Ascending aorta (tissue), 2 donors: ENCODE measurements at regions not wholly inside any gene's neighbourhood (a gene's known extent, or its start where the extent isn't known, plus 50 kb on each side); places are given as distances from the start of the nearest gene placed in this dataset.

ENCODE experiments used
- DNase-seq, 2 donors: peaks; one replicate each; pipeline ENCODE4 v3.0.0-alpha.2; 2019; ENCODE audit warnings: low spot score in 2 of 2
- H3K27ac ChIP-seq, 2 donors: fragments of 200-600 bp; sonication (generic); one replicate each; pipeline ENCODE4 v1.5.1; 2016 to 2017; ENCODE audit warnings: mild to moderate bottlenecking in 1 of 2
- H3K27me3 ChIP-seq: fragments of 200-600 bp; sonication (generic); one replicate; pipeline ENCODE4 v1.5.1; 2017
- H3K36me3 ChIP-seq, 2 donors: fragments of 200-600 bp; sonication (generic); one replicate each; pipeline ENCODE4 v1.5.1; 2016
- H3K4me1 ChIP-seq, 2 donors: fragments of 200-600 bp; sonication (generic); one replicate each; pipeline ENCODE4 v1.5.1; 2016 to 2017; ENCODE audit warnings: mild to moderate bottlenecking in 1 of 2
- H3K4me3 ChIP-seq, 2 donors: fragments of 200-600 bp; sonication (generic); one replicate each; pipeline ENCODE4 v1.5.1; 2016 to 2017; ENCODE audit warnings: mild to moderate bottlenecking in 1 of 2
- H3K9me3 ChIP-seq, 2 donors: fragments of 200-600 bp; sonication (generic); one replicate each; pipeline ENCODE4 v1.5.1; 2016
- CTCF ChIP-seq, 3 experiments: fragments of 200-600 bp in 2 of 3; fragments of 450-650 bp in 1 of 3; sonication (generic) in 2 of 3; IDR thresholded peaks; one replicate each; pipeline ENCODE4 v1.5.1; 2016 to 2019; ENCODE audit warnings: antibody characterized with exemption in 3 of 3, mild to moderate bottlenecking in 1 of 3, moderate library complexity in 1 of 3
- intact Hi-C: fragments of 100-400 bp; cut with DNase I; formaldehyde crosslinking; loops from one replicate; pipeline ENCODE4 v1.15.1; 2023

- Histone ChIP-seq H3K9me3 (no peaks in the 10 kb centered on the region), H3K4me3 (no peak overlapping the region), H3K4me1 (no peaks in the 10 kb centered on the region), H3K27me3 (no peaks in the 10 kb centered on the region), H3K36me3 (no peaks in the 10 kb centered on the region), H3K27ac (no peak overlapping the region)
- no peak for TF ChIP-seq CTCF (IDR thresholded peaks at IDR 0.05)
- intact Hi-C loops = no loop called here
- DNase-seq = no peak
Measured at GRCh38 chr4:148495463-148495862, 53.2 kb upstream of the NR3C2 start.
